PC-9 (cell line): ENCODE measurements at regions not wholly inside any gene's neighbourhood (a gene's known extent, or its start where the extent isn't known, plus 50 kb on each side); places are given as distances from the start of the nearest gene placed in this dataset.
"Not testable (repeated sequence)": the region's sequence is repeated elsewhere in the genome, so short reads cannot be mapped to it uniquely, and the experiment has no call there.

Experiments used
- BruUV-seq: library from RNA; stranded (reverse); fragments of 400-500 nt; replicated peaks from 2 replicates; lab custom pipeline; 2021; lab: Mats Ljungman, UMichigan
- CTCF ChIA-PET: fragments of 300-600 bp; sonication (Branson Sonifier 250); formaldehyde crosslinking; loops from one replicate; lab custom pipeline; 2022; ENCODE audit warnings: antibody characterized with exemption; lab: Charles Lee
- POLR2A ChIA-PET: fragments of 300-600 bp; sonication (Branson Sonifier 250); formaldehyde crosslinking; loops from one replicate; lab custom pipeline; 2022; ENCODE audit warnings: antibody characterized with exemption; ENCODE audit not compliant: unreplicated experiment; lab: Charles Lee
- DNase-seq, 2 experiments: peaks; one replicate each; pipeline versions ENCODE4 v3.0.0 to v3.0.0-alpha.2; 2015 to 2022; ENCODE audit warnings: mixed read lengths in 1 of 2
- H2AFZ ChIP-seq: fragments of 200-600 bp; sonication (generic); 2 replicates; pipeline ENCODE4 v1.8.1; 2017; ENCODE audit warnings: antibody characterized with exemption
- H3F3A ChIP-seq: fragments of 200-600 bp; sonication (generic); 2 replicates; pipeline ENCODE4 v1.8.1; 2017; ENCODE audit warnings: antibody characterized with exemption, mild to moderate bottlenecking, low read depth; ENCODE audit not compliant: insufficient read depth
- H3K27ac ChIP-seq: fragments of 200-600 bp; sonication (generic); 2 replicates; pipeline ENCODE4 v1.6.1; 2016; ENCODE audit warnings: mixed run types
- H3K27me3 ChIP-seq: fragments of 200-600 bp; sonication (generic); 2 replicates; pipeline ENCODE4 v1.6.1; 2016; ENCODE audit warnings: low read depth, mixed run types; ENCODE audit not compliant: insufficient read depth
- H3K36me3 ChIP-seq: fragments of 200-600 bp; sonication (generic); 2 replicates; pipeline ENCODE4 v1.6.1; 2016; ENCODE audit warnings: low read depth, mixed run types
- H3K4me1 ChIP-seq: fragments of 200-600 bp; sonication (generic); replicated peaks from 2 replicates; pipeline ENCODE4 v1.6.1; 2016; ENCODE audit warnings: mixed run types; ENCODE audit not compliant: insufficient read depth
- H3K4me2 ChIP-seq: fragments of 200-600 bp; sonication (generic); 2 replicates; pipeline ENCODE4 v1.6.1; 2017; ENCODE audit warnings: mixed run types
- H3K4me3 ChIP-seq: fragments of 200-600 bp; sonication (generic); 2 replicates; pipeline ENCODE4 v1.6.1; 2016; ENCODE audit warnings: mixed run types
- H3K79me2 ChIP-seq: fragments of 200-600 bp; sonication (generic); 2 replicates; pipeline ENCODE4 v1.6.1; 2017; ENCODE audit warnings: low read depth, mixed run types
- H3K9me2 ChIP-seq: fragments of 200-600 bp; sonication (generic); 2 replicates; pipeline ENCODE4 v1.8.1; 2017; ENCODE audit warnings: mild to moderate bottlenecking; ENCODE audit not compliant: insufficient read depth
- H3K9me3 ChIP-seq: fragments of 200-600 bp; sonication (generic); 2 replicates; pipeline ENCODE4 v1.8.1; 2016; ENCODE audit warnings: low read depth; ENCODE audit not compliant: insufficient read depth
- H4K20me1 ChIP-seq: fragments of 200-600 bp; sonication (generic); 2 replicates; pipeline ENCODE4 v1.8.1; 2017; ENCODE audit not compliant: insufficient read depth
- CTCF ChIP-seq: fragments of 200-600 bp; sonication (generic); conservative IDR thresholded peaks from 2 replicates; pipeline ENCODE4 v1.6.1; 2017; ENCODE audit warnings: mixed run types, antibody characterized with exemption, mild to moderate bottlenecking, moderate library complexity
- EZH2 ChIP-seq: fragments of 200-600 bp; sonication (generic); IDR thresholded peaks from 2 replicates; pipeline ENCODE4 v1.8.0; 2017; ENCODE audit warnings: antibody characterized with exemption, low read depth
- intact Hi-C: fragments of 100-400 bp; cut with micrococcal nuclease; formaldehyde crosslinking; loops from one replicate; pipeline ENCODE4 v1.10.0; 2022; ENCODE audit not compliant: unreplicated experiment

GRCh38 chr12:116448165-116448739, 110.9 kb upstream of the MAP1LC3B2 start:
- Histone ChIP-seq H3K27me3 (no peaks in the 10 kb centered on the region), H3K9me3 (no peaks in the 10 kb centered on the region), H3K4me3 (no peak overlapping the region), H3K27ac (no peak overlapping the region), H3F3A (no peaks in the 10 kb centered on the region), H2AFZ (no peak overlapping the region), H3K4me2 (no peak overlapping the region), H3K4me1 (peaks cover 4% of the 10 kb centered on the region; the same call in 1 of the 2 replicates), H4K20me1 (no peaks in the 10 kb centered on the region), H3K9me2 (no peaks in the 10 kb centered on the region), H3K79me2 (no peaks in the 10 kb centered on the region), H3K36me3 (no peaks in the 10 kb centered on the region)
- no peak for DNase-seq
- BruUV-seq, result no TSS peak
- intact Hi-C loops, result no loop called here
- no peak for TF ChIP-seq CTCF
- no peak for TF ChIP-seq EZH2
- CTCF ChIA-PET, result no interaction called here
- POLR2A ChIA-PET, result no interaction called here

GRCh38 chr12:116450406-116450910, 108.7 kb upstream of the MAP1LC3B2 start:
- no peaks in the 10 kb centered on the region for H3K36me3 ChIP-seq
- H3F3A ChIP-seq, result peaks cover 15% of the 10 kb centered on the region
- no peak overlapping the region for H3K4me3 ChIP-seq
- no peak overlapping the region for H2AFZ ChIP-seq
- no peak for DNase-seq
- ChIA-PET POLR2A (no interaction called here), CTCF (interaction anchor here (0.7 kb wide), 1 partner anchor 65 kb away, joined by 8 read pairs; no protein-coding TSS in a partner anchor)
- TF ChIP-seq EZH2 (no peak), CTCF (no peak)
- no peak overlapping the region for H3K4me2 ChIP-seq
- no peaks in the 10 kb centered on the region for H3K79me2 ChIP-seq
- H3K27me3 ChIP-seq, result no peaks in the 10 kb centered on the region
- BruUV-seq, result no TSS peak
- H3K9me2 ChIP-seq, result no peaks in the 10 kb centered on the region
- intact Hi-C loops, result no loop called here
- no peaks in the 10 kb centered on the region for H3K9me3 ChIP-seq
- no peak overlapping the region for H3K27ac ChIP-seq
- H4K20me1 ChIP-seq, result no peaks in the 10 kb centered on the region
- peaks cover 21% of the 10 kb centered on the region for H3K4me1 ChIP-seq

GRCh38 chr12:116452975-116453374, 106.2 kb upstream of the MAP1LC3B2 start:
- BruUV-seq, H3K36me3 ChIP-seq, H3K9me3 ChIP-seq, H4K20me1 ChIP-seq, H3K79me2 ChIP-seq, H3K9me2 ChIP-seq, H3K27me3 ChIP-seq, H3K4me2 ChIP-seq, intact Hi-C loops, DNase-seq, H3K27ac ChIP-seq, H3K4me3 ChIP-seq, H2AFZ ChIP-seq, CTCF ChIA-PET: not testable (repeated sequence)
- Histone ChIP-seq H3F3A (peaks cover 17% of the 10 kb centered on the region), H3K4me1 (peaks cover 26% of the 10 kb centered on the region)
- POLR2A ChIA-PET, result interaction anchor here (0.6 kb wide), 1 partner anchor 53 kb away, joined by 4 read pairs; no protein-coding TSS in a partner anchor
